Ascending aorta (tissue), 2 donors: ENCODE measurements at regions not wholly inside any gene's neighbourhood (a gene's known extent, or its start where the extent isn't known, plus 50 kb on each side); places are given as distances from the start of the nearest gene placed in this dataset.

Experiments used
- DNase-seq, 2 donors: peaks; one replicate each; pipeline ENCODE4 v3.0.0-alpha.2; 2019; ENCODE audit warnings: low spot score in 2 of 2
- H3K27ac ChIP-seq, 2 donors: fragments of 200-600 bp; sonication (generic); one replicate each; pipeline ENCODE4 v1.5.1; 2016 to 2017; ENCODE audit warnings: mild to moderate bottlenecking in 1 of 2
- H3K27me3 ChIP-seq: fragments of 200-600 bp; sonication (generic); one replicate; pipeline ENCODE4 v1.5.1; 2017
- H3K36me3 ChIP-seq, 2 donors: fragments of 200-600 bp; sonication (generic); one replicate each; pipeline ENCODE4 v1.5.1; 2016
- H3K4me1 ChIP-seq, 2 donors: fragments of 200-600 bp; sonication (generic); one replicate each; pipeline ENCODE4 v1.5.1; 2016 to 2017; ENCODE audit warnings: mild to moderate bottlenecking in 1 of 2
- H3K4me3 ChIP-seq, 2 donors: fragments of 200-600 bp; sonication (generic); one replicate each; pipeline ENCODE4 v1.5.1; 2016 to 2017; ENCODE audit warnings: mild to moderate bottlenecking in 1 of 2
- H3K9me3 ChIP-seq, 2 donors: fragments of 200-600 bp; sonication (generic); one replicate each; pipeline ENCODE4 v1.5.1; 2016
- CTCF ChIP-seq, 3 experiments: fragments of 200-600 bp in 2 of 3; fragments of 450-650 bp in 1 of 3; sonication (generic) in 2 of 3; IDR thresholded peaks; one replicate each; pipeline ENCODE4 v1.5.1; 2016 to 2019; ENCODE audit warnings: antibody characterized with exemption in 3 of 3, mild to moderate bottlenecking in 1 of 3, moderate library complexity in 1 of 3
- intact Hi-C: fragments of 100-400 bp; cut with DNase I; formaldehyde crosslinking; loops from one replicate; pipeline ENCODE4 v1.15.1; 2023

- H3K36me3 ChIP-seq = no peaks in the 10 kb centered on the region
- DNase-seq = no peak
- no peak overlapping the region for H3K4me3 ChIP-seq
- intact Hi-C loops = no loop called here
- no peaks in the 10 kb centered on the region for H3K27me3 ChIP-seq
- H3K9me3 ChIP-seq = no peaks in the 10 kb centered on the region
- no peaks in the 10 kb centered on the region for H3K4me1 ChIP-seq
- H3K27ac ChIP-seq = no peak overlapping the region
- no peak for TF ChIP-seq CTCF (IDR thresholded peaks at IDR 0.05)
Observed at GRCh38 chr6:40054186-40054585, 119.9 kb upstream of the MOCS1 start.

- intact Hi-C loops = no loop called here
- TF ChIP-seq CTCF (IDR thresholded peaks at IDR 0.05) = no peak
- no peaks in the 10 kb centered on the region for H3K4me1 ChIP-seq
- no peaks in the 10 kb centered on the region for H3K9me3 ChIP-seq
- H3K36me3 ChIP-seq = no peaks in the 10 kb centered on the region
- no peak for DNase-seq
- H3K27ac ChIP-seq = no peak overlapping the region
- no peaks in the 10 kb centered on the region for H3K27me3 ChIP-seq
- no peak overlapping the region for H3K4me3 ChIP-seq
Observed at GRCh38 chr6:40049128-40049527, 114.9 kb upstream of the MOCS1 start.

GRCh38 chr6:40044196-40044595 is 109.9 kb upstream of the MOCS1 start:
- intact Hi-C loops = no loop called here
- Histone ChIP-seq H3K9me3 (no peaks in the 10 kb centered on the region), H3K4me3 (no peak overlapping the region), H3K27ac (no peak overlapping the region), H3K27me3 (no peaks in the 10 kb centered on the region), H3K4me1 (no peaks in the 10 kb centered on the region), H3K36me3 (no peaks in the 10 kb centered on the region)
- no peak for TF ChIP-seq CTCF (IDR thresholded peaks at IDR 0.05)
- no peak for DNase-seq

- Histone ChIP-seq H3K9me3 (no peaks in the 10 kb centered on the region), H3K27me3 (no peaks in the 10 kb centered on the region), H3K4me3 (no peak overlapping the region), H3K36me3 (no peaks in the 10 kb centered on the region), H3K27ac (no peak overlapping the region), H3K4me1 (no peaks in the 10 kb centered on the region)
- intact Hi-C loops = no loop called here
- TF ChIP-seq CTCF (IDR thresholded peaks at IDR 0.05) = no peak
- no peak for DNase-seq
Observed at GRCh38 chr6:40042232-40042631, 108.0 kb upstream of the MOCS1 start.

- TF ChIP-seq CTCF (IDR thresholded peaks at IDR 0.05) = no peak
- Histone ChIP-seq H3K4me1 (no peaks in the 10 kb centered on the region), H3K36me3 (no peaks in the 10 kb centered on the region), H3K9me3 (no peaks in the 10 kb centered on the region), H3K27me3 (no peaks in the 10 kb centered on the region), H3K27ac (no peak overlapping the region), H3K4me3 (no peak overlapping the region)
- intact Hi-C loops = no loop called here
- DNase-seq = no peak
Observed at GRCh38 chr6:40039042-40039441, 104.8 kb upstream of the MOCS1 start.

GRCh38 chr6:40038626-40039025 is 104.4 kb upstream of the MOCS1 start:
- no peaks in the 10 kb centered on the region for H3K9me3 ChIP-seq
- intact Hi-C loops = no loop called here
- H3K4me1 ChIP-seq = no peaks in the 10 kb centered on the region
- no peaks in the 10 kb centered on the region for H3K27me3 ChIP-seq
- no peaks in the 10 kb centered on the region for H3K36me3 ChIP-seq
- TF ChIP-seq CTCF (IDR thresholded peaks at IDR 0.05) = no peak
- H3K4me3 ChIP-seq = no peak overlapping the region
- no peak for DNase-seq
- no peak overlapping the region for H3K27ac ChIP-seq
